DMS153 (cell line): ENCODE measurements at regions not wholly inside any gene's neighbourhood (a gene's known extent, or its start where the extent isn't known, plus 50 kb on each side); places are given as distances from the start of the nearest gene placed in this dataset.

Experiments used
- DNase-seq: peaks from one replicate; lab custom pipeline; 2025; lab: John Stamatoyannopoulos, UW

DNA sequence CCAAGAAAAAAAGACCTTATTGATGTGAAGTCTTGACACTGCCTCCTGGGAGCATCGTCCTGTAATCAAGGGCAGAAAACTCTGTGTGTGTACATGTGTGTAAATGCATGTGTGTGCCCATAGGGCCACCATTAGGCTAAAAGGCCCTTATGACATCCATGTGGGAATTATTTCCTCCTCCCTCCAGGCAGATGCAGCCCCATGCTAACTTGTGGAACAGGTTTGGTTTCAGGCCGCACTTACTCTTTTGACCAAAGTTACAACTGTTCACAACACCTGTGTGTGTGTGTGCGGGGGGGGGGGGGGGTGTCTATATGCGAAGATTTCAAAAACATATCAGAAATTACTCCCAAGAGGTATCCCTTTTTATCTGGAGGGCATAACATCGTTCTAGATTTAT, 87.4 kb upstream of the SLC14A2 start:
- DNase-seq, result no peak

- DNase-seq, result no peak
Measured at GRCh38 chr18:45528712-45529336, 86.5 kb upstream of the SLC14A2 start.

DNA sequence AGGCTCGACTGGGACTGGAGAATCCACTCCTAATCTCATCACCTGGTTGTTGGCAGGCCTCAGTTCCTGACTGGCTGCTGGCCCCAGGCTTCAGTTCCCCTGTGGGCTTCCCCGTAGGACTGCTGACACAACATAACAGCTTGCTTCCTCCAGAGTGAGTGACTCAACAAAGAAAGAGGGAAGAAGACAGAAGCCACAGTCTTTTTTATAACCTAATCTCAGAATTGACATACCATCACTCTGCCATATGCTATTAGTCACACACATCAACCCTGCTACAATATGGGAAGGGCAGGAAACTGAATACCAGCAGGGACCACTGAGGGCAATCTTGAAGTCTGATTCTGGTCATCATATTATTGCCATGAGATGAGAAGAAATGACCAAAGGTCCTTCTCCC, 76.8 kb upstream of the SLC14A2 start:
- no peak for DNase-seq

GRCh38 chr18:45539491-45539891, 75.8 kb upstream of the SLC14A2 start:
- no peak for DNase-seq

GRCh38 chr18:45540125-45540524, 75.2 kb upstream of the SLC14A2 start:
- DNase-seq, result no peak

- no peak for DNase-seq
Measured at GRCh38 chr18:45541421-45541820, 73.9 kb upstream of the SLC14A2 start.

DNA sequence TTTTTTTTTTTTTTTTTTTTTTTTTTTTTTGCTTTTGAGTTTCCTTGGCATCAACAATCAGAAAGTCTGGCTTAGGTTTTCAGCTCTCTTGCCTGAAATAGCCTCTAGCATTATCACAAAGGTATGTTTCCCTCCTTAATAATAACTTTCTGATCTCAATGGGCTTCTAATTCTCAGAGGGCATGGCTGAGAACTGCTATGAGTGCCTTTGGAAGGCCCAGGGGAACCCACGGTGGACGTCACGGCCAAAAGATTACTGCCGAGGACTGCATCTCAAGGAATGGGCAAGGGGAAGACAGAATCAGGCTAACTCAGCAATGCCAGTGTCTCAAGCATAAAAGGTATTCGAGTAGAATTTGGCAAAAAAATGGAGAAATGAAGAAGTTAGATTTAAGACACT, 73.2 kb upstream of the SLC14A2 start:
- no peak for DNase-seq

GRCh38 chr18:45547910-45548309, 67.4 kb upstream of the SLC14A2 start:
- DNase-seq, result no peak

GRCh38 chr18:45548614-45549013, 66.7 kb upstream of the SLC14A2 start:
- no peak for DNase-seq

- no peak for DNase-seq
Measured at GRCh38 chr18:45549290-45549689, 66.0 kb upstream of the SLC14A2 start.

DNA sequence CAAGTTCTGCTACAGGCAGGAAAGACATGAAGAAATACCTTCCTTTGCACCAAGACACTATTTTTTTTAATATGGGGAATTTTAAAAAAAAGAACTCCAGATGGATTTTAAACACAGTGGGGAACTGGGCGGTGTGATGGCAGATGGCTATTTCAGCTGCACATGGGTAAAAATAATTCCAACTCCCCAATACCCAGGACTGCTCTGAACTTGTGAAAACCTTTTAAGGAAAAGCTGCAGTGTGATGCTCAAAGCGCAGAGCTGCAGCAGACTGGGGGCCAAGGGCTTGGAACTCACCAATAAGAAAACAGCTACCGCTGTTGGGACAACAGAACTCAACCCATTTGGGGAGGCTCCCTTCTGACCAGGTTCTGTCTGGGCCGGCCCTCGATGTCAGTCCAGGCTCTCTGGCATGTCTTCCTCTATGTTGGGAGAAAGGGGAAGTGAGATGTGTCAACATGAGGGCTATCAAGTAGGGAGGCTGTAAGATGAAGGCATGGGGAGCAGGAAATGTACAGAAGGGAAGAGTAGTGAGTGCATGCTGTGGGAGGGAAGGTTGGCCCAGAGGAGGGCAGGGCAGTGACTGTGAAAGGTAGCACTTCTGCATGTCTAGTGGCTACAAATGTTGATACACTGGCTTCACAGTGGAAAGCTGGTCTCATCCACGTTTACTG, 64.0 kb upstream of the SLC14A2 start:
- no peak for DNase-seq

DNA sequence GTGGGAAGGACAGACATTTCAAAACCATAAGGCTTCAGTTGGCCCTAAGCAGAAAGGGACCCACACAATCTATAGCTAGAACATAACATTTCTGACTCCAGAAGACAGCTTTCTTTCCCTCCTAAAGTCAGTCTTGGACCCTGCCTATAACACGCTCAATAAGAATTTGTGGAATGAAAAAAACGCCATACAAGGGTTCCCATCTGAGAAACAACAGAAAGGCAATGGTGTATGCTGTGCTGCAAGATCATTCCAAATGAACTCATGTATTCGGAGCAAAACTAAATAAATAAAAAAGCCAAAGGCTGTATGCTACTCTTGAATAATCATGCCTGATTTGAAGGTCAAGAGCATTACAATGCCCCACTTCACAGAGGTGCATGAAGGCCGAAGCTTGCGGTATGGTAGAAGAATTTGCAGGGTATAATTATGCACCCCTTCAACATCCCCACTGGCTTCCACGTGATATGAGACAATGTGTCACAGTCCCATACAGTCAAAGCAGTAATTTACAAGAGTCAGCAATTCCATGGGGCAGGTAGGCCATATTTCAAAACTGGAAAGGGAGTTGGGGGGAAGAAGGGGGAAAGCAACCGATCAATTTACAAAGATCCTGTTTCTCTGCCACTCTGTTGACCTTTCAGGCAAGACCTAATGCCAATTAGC, 61.4 kb upstream of the SLC14A2 start:
- DNase-seq, result no peak

DNA sequence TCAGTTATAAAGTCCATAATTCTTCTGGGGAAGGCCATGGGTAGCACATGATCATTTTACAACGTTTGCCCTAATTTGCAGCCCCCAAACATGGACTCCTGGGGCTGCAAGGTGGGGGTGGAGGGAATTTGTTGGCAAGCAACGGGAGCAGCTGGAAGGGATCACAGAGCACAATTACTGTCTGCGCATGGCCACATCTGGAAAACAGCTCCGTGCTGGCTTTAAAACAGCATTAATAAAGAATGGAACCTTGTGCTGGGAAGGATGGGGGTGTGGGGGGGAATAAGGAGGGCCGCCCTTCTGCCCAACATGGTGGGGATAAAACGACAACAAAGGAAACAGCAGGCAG, 60.9 kb upstream of the SLC14A2 start:
- DNase-seq, result no peak

GRCh38 chr18:45556222-45556621, 59.1 kb upstream of the SLC14A2 start:
- no peak for DNase-seq

DNA sequence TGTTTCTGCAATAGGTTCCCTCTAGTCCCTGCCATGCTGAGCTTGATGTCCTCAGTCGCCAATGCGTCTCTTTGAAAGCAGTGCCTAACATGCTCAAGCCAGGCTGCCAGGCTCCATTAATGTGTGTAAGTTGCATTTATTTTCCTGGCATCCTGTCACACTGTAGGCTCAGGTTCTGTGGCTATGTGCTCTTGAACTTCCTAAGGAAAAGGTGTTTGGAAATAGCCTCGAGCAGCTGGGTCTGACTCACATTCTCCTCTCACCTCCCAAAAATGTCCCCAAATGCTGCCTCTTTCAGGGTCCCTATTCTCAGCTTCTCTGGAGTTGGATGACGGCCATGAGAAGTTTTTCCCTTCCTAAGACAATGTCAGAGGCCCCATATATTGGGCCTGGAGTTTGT, 58.0 kb upstream of the SLC14A2 start:
- no peak for DNase-seq

DNA sequence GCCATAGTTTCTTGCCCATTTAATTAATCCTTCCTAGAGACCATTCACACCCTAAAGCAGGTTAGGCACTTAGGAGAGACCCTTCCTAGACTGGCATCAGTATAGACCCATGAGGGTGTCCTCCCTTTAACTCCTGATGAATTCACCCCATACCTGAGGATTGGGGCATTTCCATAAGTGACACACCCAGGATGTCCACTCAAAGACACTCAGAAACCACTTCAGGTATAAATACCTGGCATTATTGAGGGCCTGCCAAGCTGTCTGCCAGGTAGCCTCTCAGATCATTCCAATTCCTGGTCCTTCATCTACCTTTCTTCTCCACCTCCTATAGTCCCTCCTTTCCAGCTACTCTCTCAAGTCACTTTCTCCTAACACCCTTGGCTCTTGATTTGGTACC, 57.5 kb upstream of the SLC14A2 start:
- no peak for DNase-seq

- no peak for DNase-seq
Measured at GRCh38 chr18:45559258-45559657, 56.0 kb upstream of the SLC14A2 start.

DNA sequence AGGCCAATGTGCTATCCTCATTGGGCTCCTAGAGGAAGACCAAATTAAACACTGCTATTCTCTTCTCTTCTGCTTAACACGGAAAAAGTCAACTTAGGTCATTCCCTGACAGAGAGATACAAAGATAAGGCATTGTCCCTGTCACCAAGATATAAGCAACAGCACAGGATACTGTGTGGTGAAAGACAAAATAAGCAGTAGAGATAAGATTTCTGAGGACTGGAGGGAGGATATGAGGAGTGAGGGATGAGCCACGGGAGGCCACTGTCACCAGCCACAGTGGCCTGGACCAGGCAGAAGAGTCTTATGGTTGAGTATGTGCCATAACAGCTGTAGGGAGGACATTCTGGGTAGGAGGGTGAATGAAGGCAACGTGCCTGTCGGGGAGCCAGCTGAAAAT, 54.4 kb upstream of the SLC14A2 start:
- DNase-seq, result no peak

DNA sequence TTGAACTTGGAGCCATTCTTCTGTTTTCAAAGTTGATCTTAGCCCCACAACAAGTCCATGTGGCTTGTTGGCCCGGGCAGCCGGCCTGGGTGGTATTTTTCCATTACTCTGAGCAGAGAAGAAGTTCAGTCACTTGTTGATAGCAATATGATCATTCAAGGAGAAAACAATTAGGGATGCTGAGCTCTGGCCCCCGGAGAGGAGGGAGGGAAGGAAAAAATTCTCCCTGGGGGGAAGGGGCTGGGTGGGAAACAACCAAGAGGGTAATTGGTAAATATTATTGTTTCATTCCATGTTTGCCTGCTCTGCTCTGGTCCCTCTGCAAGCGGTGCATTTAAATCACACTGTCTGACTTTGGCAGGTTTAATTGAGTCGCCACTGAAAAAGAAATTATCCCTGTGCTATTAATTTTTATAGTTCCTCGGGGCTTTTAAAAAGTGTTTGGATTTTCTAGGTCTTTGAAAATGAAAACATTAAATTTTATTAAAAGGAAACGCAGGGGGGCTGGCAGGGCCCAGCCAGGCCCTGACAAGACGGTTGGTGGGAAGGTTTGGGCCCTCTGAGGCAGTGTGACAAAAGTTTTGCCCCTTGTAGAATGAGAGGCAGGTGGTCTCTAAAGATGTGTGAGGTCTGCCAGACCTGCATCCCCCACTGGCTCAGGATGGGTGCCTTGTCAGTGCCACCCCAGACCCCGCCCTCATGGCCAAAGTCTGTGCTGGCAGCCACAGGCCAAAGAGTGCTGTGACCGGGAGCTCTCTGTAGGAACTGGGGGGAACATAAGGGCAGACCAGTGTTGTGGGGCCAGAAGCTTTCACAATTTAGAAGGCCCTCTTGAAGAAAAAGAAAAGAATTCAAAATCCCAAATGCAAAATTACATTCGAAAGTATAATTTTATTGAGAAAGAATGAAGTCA, 52.5 kb upstream of the SLC14A2 start:
- no peak for DNase-seq

DNA sequence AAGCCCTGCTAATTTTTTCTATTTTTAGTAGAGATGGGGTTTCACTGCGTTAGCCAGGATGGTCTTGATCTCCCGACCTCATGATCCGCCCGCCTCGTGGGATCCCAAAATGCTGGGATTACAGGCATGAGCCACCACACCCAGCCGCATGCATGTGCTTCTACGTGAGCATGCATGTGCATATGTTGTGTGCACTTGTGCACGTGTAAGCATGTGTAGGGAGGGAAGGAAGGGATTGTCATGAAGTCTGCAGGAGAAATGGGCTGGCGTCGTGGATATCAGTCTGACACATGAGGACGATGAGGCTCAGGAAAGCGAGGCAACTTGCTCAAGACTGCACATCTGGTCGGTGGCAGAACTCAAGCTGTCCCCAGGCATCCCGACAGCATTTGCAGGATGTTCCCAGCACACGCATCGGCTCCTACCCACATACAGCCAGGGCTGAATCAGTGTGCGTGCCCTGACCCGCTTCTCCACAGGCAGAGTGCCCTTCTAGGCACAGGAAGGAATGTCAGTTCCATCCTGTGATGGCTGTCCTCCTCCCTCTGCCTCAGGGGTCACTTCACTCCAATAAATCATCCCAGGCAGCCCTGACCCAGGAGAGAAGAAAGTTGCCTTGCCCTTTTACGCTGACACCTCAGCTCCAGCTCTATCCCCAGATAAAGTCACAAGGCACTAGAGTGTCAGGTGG, 49.9 kb upstream of the SLC14A2 start:
- no peak for DNase-seq
